A673 (cell line): ENCODE measurements at regions not wholly inside any gene's neighbourhood (a gene's known extent, or its start where the extent isn't known, plus 50 kb on each side); places are given as distances from the start of the nearest gene placed in this dataset.

ENCODE experiments used
- BruUV-seq: library from RNA; stranded (reverse); fragments of 400-500 nt; replicated peaks from 2 replicates; lab custom pipeline; 2021; lab: Mats Ljungman, UMichigan
- CTCF ChIA-PET: fragments of 300-600 bp; sonication (Branson Sonifier 250); formaldehyde crosslinking; loops from one replicate; lab custom pipeline; 2022; ENCODE audit warnings: antibody characterized with exemption; lab: Charles Lee
- POLR2A ChIA-PET: fragments of 300-600 bp; sonication (Branson Sonifier 250); formaldehyde crosslinking; loops from one replicate; lab custom pipeline; 2022; ENCODE audit warnings: antibody characterized with exemption; ENCODE audit not compliant: low non-redundant PET; lab: Charles Lee
- DNase-seq: peaks from one replicate; pipeline ENCODE4 v3.0.0-alpha.2; 2015; ENCODE audit warnings: low spot score
- H3K27ac ChIP-seq: fragments of 200-600 bp; sonication (generic); 2 replicates; pipeline ENCODE4 v1.5.1; 2016; ENCODE audit warnings: mixed run types, low read depth, mild to moderate bottlenecking, mixed read lengths, antibody characterized with exemption, low read length; ENCODE audit not compliant: poor library complexity, severe bottlenecking
- H3K27me3 ChIP-seq: fragments of 200-600 bp; sonication (generic); replicated peaks from 2 replicates; pipeline ENCODE4 v1.6.1; 2017; ENCODE audit warnings: mixed run types, low read depth, mild to moderate bottlenecking, mixed read lengths, antibody characterized with exemption, low read length; ENCODE audit not compliant: insufficient read depth, poor library complexity
- H3K36me3 ChIP-seq: fragments of 200-600 bp; sonication (generic); 2 replicates; pipeline ENCODE4 v1.6.1; 2016; ENCODE audit warnings: mixed run types, mild to moderate bottlenecking, mixed read lengths, antibody characterized with exemption, low read length; ENCODE audit not compliant: insufficient read depth, poor library complexity, severe bottlenecking
- H3K4me1 ChIP-seq: fragments of 200-600 bp; sonication (generic); 2 replicates; pipeline ENCODE4 v1.6.1; 2017; ENCODE audit warnings: mixed run types, mild to moderate bottlenecking, mixed read lengths, antibody characterized with exemption, low read length; ENCODE audit not compliant: insufficient read depth, poor library complexity, severe bottlenecking
- H3K4me3 ChIP-seq: fragments of 200-600 bp; sonication (generic); 2 replicates; pipeline ENCODE4 v1.5.1; 2016; ENCODE audit warnings: low read depth, mixed run types, mild to moderate bottlenecking, mixed read lengths, low read length; ENCODE audit not compliant: poor library complexity, severe bottlenecking
- H3K9me3 ChIP-seq: fragments of 200-600 bp; sonication (generic); 2 replicates; pipeline ENCODE4 v1.6.1; 2016; ENCODE audit warnings: mixed run types, low read depth, mild to moderate bottlenecking, mixed read lengths, antibody characterized with exemption, low read length; ENCODE audit not compliant: poor library complexity, severe bottlenecking
- EZH2 ChIP-seq: fragments of 200-600 bp; sonication (generic); IDR thresholded peaks from 2 replicates; pipeline ENCODE4 v1.6.1; 2017; ENCODE audit warnings: borderline replicate concordance, low read depth, mild to moderate bottlenecking, mixed read lengths, antibody characterized with exemption, low read length; ENCODE audit not compliant: poor library complexity, severe bottlenecking
- intact Hi-C: fragments of 100-400 bp; cut with micrococcal nuclease; formaldehyde crosslinking; loops from one replicate; pipeline ENCODE4 v1.10.0; 2022; ENCODE audit not compliant: unreplicated experiment
- TF ChIP-seq, protein P1 (sequence below): fragments of 300-800, 200-600 bp; sonication (generic); conservative IDR thresholded peaks from 2 replicates; pipeline ENCODE4 v1.5.1; 2017; ENCODE audit warnings: low read depth, mild to moderate bottlenecking, antibody characterized with exemption, low read length, moderate library complexity, mixed read lengths

DNA sequence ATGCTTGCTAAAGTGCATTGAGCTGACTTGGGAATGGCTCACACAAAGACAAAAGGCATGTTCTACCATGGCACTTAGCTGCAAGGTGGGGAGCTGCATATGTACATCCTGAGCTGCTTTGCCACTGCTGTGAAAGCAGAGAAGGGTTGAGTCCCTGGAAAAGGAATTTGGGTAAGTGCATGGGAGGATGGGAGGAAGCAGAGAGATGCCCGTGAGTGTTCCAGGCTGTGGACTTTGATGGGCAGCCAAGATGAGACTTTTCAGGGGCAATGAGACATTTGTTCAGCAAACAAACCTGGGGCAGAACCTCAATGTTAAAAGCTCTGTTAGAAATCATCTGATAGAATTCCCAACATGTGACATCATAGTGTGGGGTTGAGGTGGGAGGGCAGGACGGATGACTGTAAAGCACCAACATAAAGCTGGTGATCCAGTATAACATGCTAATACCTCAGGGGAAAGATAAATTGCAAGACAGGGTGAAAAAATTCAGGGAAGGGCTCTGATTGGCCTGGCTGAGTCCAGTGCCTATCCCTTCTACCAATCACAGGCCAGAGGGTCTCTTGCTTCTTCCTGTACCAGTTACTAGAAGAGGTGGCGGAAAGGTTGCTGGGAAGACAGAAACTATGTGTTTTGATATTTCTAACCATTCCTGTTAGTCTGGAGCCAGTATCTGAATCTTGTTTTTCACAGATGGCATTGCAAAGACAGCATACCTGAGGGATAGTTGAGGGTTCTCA lies 163.2 kb downstream of the UTP18 start:
- Histone ChIP-seq H3K9me3 (no peaks in the 10 kb centered on the region), H3K27me3 (no peaks in the 10 kb centered on the region), H3K36me3 (no peaks in the 10 kb centered on the region), H3K4me1 (peaks cover 4% of the 10 kb centered on the region), H3K27ac (no peak overlapping the region), H3K4me3 (no peak overlapping the region)
- ChIA-PET CTCF (no interaction called here), POLR2A (no interaction called here)
- no TSS peak for BruUV-seq
- TF ChIP-seq, protein P1, sequence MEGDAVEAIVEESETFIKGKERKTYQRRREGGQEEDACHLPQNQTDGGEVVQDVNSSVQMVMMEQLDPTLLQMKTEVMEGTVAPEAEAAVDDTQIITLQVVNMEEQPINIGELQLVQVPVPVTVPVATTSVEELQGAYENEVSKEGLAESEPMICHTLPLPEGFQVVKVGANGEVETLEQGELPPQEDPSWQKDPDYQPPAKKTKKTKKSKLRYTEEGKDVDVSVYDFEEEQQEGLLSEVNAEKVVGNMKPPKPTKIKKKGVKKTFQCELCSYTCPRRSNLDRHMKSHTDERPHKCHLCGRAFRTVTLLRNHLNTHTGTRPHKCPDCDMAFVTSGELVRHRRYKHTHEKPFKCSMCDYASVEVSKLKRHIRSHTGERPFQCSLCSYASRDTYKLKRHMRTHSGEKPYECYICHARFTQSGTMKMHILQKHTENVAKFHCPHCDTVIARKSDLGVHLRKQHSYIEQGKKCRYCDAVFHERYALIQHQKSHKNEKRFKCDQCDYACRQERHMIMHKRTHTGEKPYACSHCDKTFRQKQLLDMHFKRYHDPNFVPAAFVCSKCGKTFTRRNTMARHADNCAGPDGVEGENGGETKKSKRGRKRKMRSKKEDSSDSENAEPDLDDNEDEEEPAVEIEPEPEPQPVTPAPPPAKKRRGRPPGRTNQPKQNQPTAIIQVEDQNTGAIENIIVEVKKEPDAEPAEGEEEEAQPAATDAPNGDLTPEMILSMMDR: no peak
- no peak for TF ChIP-seq EZH2
- no peak for DNase-seq
- intact Hi-C loops: no loop called here

DNA sequence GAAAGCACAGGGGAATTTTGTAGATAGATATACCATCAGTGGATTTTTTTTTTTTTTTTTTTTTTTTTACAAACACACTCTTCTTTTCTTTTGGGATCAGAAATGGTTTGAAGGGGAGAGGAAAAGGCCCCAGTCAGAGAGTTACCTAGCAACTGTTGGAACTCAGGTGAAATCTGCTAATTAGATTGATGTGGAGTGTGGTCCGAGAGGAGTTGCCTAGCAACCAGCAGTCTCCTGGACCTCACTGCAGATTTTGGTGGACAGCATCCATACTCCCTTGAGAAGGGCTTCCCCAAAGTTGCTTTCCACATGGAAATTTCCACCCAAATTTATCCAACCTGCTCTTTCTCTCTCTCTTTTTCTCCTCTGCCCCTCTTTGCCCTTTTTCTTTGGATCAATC lies 165.4 kb downstream of the UTP18 start:
- H3K4me3 ChIP-seq: no peak overlapping the region
- TF ChIP-seq, protein P1: no peak
- no peak for TF ChIP-seq EZH2
- intact Hi-C loops: no loop called here
- ChIA-PET CTCF (no interaction called here), POLR2A (no interaction called here)
- no peaks in the 10 kb centered on the region for H3K27me3 ChIP-seq
- no TSS peak for BruUV-seq
- H3K27ac ChIP-seq: no peak overlapping the region
- no peaks in the 10 kb centered on the region for H3K36me3 ChIP-seq
- H3K9me3 ChIP-seq: no peaks in the 10 kb centered on the region
- no peak for DNase-seq
- peaks cover 4% of the 10 kb centered on the region for H3K4me1 ChIP-seq

DNA sequence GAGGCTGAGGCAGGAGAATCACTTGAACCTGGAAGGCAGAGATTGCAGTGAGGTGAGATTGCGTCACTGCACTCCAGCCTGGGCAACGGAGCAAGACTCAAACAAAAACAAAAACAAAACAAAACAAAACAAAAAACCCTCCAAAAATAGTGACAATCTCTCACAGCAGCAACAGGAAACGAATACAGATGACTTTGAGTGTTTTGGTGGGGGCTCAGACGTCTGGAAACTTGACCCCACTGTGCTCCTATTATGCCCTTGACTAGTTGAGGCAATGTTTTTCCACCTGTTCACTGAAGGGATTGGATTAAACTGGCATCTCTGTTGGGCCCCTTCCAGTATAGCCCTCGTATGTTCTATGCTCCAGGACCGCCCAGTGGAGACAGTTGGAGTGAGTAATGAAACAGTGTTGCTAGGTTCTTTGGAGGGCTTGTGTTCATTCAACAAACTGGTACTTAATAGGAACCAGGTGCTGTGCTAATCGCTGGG lies 167.0 kb downstream of the UTP18 start:
- Histone ChIP-seq H3K4me1 (peaks cover 4% of the 10 kb centered on the region), H3K36me3 (no peaks in the 10 kb centered on the region), H3K27me3 (no peaks in the 10 kb centered on the region), H3K27ac (no peak overlapping the region), H3K4me3 (no peak overlapping the region), H3K9me3 (no peaks in the 10 kb centered on the region)
- peak; percentile 14 for DNase-seq
- intact Hi-C loops: no loop called here
- TF ChIP-seq, protein P1: no peak
- TF ChIP-seq EZH2: no peak
- CTCF ChIA-PET: no interaction called here
- POLR2A ChIA-PET: no interaction called here
- no TSS peak for BruUV-seq
